ENCODE measurements at regions not wholly inside any gene's neighbourhood (a gene's known extent, or its start where the extent isn't known, plus 50 kb on each side); places are given as distances from the start of the nearest gene placed in this dataset.
A peak's percentile ranks its signal among the peaks of the same experiment; 100 is the strongest.

- no peak for DNase-seq
Measured at GRCh38 chr2:41736105-41736567, 311.7 kb upstream of the PKDCC start.

- no peak for DNase-seq
Measured at GRCh38 chr2:41736586-41736985, 311.2 kb upstream of the PKDCC start.

GRCh38 chr2:41737888-41738287 is 309.9 kb upstream of the PKDCC start:
- DNase-seq: no peak

- DNase-seq: peak; percentile 62
Measured at GRCh38 chr2:41741951-41742595, 305.7 kb upstream of the PKDCC start.

GRCh38 chr2:41743324-41743723 is 304.5 kb upstream of the PKDCC start:
- no peak for DNase-seq

- no peak for DNase-seq
Measured at GRCh38 chr2:41750829-41751228, 297.0 kb upstream of the PKDCC start.

GRCh38 chr2:41759880-41760279 is 287.9 kb upstream of the PKDCC start:
- no peak for DNase-seq

GRCh38 chr2:41763141-41763540 is 284.7 kb upstream of the PKDCC start:
- peak; percentile 84 for DNase-seq

GRCh38 chr2:41764131-41764530 is 283.7 kb upstream of the PKDCC start:
- DNase-seq: no peak

GRCh38 chr2:41764919-41765318 is 282.9 kb upstream of the PKDCC start:
- DNase-seq: peak; percentile 68

- DNase-seq: no peak
Measured at GRCh38 chr2:41768310-41768709, 279.5 kb upstream of the PKDCC start.

GRCh38 chr2:41771710-41772109 is 276.1 kb upstream of the PKDCC start:
- DNase-seq: no peak

GRCh38 chr2:41772697-41773096 is 275.1 kb upstream of the PKDCC start:
- no peak for DNase-seq

GRCh38 chr2:41774011-41774605 is 273.7 kb upstream of the PKDCC start:
- DNase-seq: no peak

GRCh38 chr2:41775366-41776025 is 272.3 kb upstream of the PKDCC start:
- no peak for DNase-seq

GRCh38 chr2:41779888-41780287 is 267.9 kb upstream of the PKDCC start:
- DNase-seq: peak; percentile 55

- peak; percentile 42 for DNase-seq
Measured at GRCh38 chr2:41782306-41783158, 265.3 kb upstream of the PKDCC start.

- DNase-seq: no peak
Measured at GRCh38 chr2:41784496-41784895, 263.3 kb upstream of the PKDCC start.

GRCh38 chr2:41785251-41786022 is 262.4 kb upstream of the PKDCC start:
- DNase-seq: no peak

GRCh38 chr2:41791523-41791922 is 256.3 kb upstream of the PKDCC start:
- no peak for DNase-seq

- DNase-seq: no peak
Measured at GRCh38 chr2:41803361-41803760, 244.5 kb upstream of the PKDCC start.

GRCh38 chr2:41806286-41806685 is 241.5 kb upstream of the PKDCC start:
- DNase-seq: no peak

- no peak for DNase-seq
Measured at GRCh38 chr2:41821167-41821566, 226.7 kb upstream of the PKDCC start.
